Natural killer cell (primary cell): ENCODE measurements at regions not wholly inside any gene's neighbourhood (a gene's known extent, or its start where the extent isn't known, plus 50 kb on each side); places are given as distances from the start of the nearest gene placed in this dataset.
"Not testable (repeated sequence)": the region's sequence is repeated elsewhere in the genome, so short reads cannot be mapped to it uniquely, and the experiment has no call there.

Experiments used
- ATAC-seq, 3 donors: fragments of 150-1000 bp in 2 of 3; fragments of 200-7000 bp in 1 of 3; cut with Tn5 transposase; 1 replicate in 1 of 3; 2 replicates in 2 of 3; pipeline ENCODE4 v1.10.0; 2021; ENCODE audit warnings: mild to moderate bottlenecking in 2 of 3, moderate library complexity in 2 of 3
- DNase-seq, 2 donors: peaks; one replicate each; pipeline versions ENCODE4 v3.0.0 to v3.0.0-alpha.2; 2013 to 2021; ENCODE audit warnings: mixed read lengths in 1 of 2
- H3K27ac ChIP-seq: one replicate; pipeline ENCODE4 v1.5.1; 2013; ENCODE audit warnings: mild to moderate bottlenecking, low read length
- H3K27me3 ChIP-seq: one replicate; pipeline ENCODE4 v1.6.1; 2013; ENCODE audit warnings: low read length; ENCODE audit not compliant: control insufficient read depth, insufficient read depth
- H3K36me3 ChIP-seq: one replicate; pipeline ENCODE4 v1.6.1; 2013; ENCODE audit warnings: low read length; ENCODE audit not compliant: control insufficient read depth, insufficient read depth
- H3K4me1 ChIP-seq: one replicate; pipeline ENCODE4 v1.6.1; 2013; ENCODE audit warnings: low read length; ENCODE audit not compliant: control insufficient read depth, insufficient read depth
- H3K4me3 ChIP-seq: one replicate; pipeline ENCODE4 v1.5.1; 2013; ENCODE audit warnings: low read length
- H3K9me3 ChIP-seq: one replicate; pipeline ENCODE4 v1.6.1; 2013; ENCODE audit warnings: low read length; ENCODE audit not compliant: control insufficient read depth, insufficient read depth
- H3K27ac Mint-ChIP-seq, 2 donors: one replicate each; pipeline ENCODE4 v1.8.0; 2022; ENCODE audit warnings: mild to moderate bottlenecking in 2 of 2, mixed read lengths in 2 of 2, moderate library complexity in 1 of 2
- H3K27me3 Mint-ChIP-seq, 2 donors: one replicate each; pipeline ENCODE4 v1.8.0; 2022; ENCODE audit warnings: low read depth in 2 of 2, mixed read lengths in 2 of 2
- H3K36me3 Mint-ChIP-seq: one replicate; pipeline ENCODE4 v1.8.0; 2022; ENCODE audit warnings: mixed read lengths
- H3K4me1 Mint-ChIP-seq, 2 donors: one replicate each; pipeline ENCODE4 v1.8.0; 2022; ENCODE audit warnings: mixed read lengths in 2 of 2
- H3K4me3 Mint-ChIP-seq: one replicate; pipeline ENCODE4 v1.8.0; 2022; ENCODE audit warnings: mild to moderate bottlenecking, moderate library complexity, mixed read lengths
- H3K9me3 Mint-ChIP-seq, 2 donors: one replicate each; pipeline ENCODE4 v1.8.0; 2022; ENCODE audit warnings: mixed read lengths in 2 of 2
- CTCF ChIP-seq: fragments of 200-600 bp; IDR thresholded peaks from one replicate; pipeline ENCODE4 v1.8.0; 2022; ENCODE audit warnings: antibody characterized with exemption
- WGBS: methylation state at CpG from one replicate; pipeline ENCODE4 v1.1.7; 2013; ENCODE audit warnings: missing lambda C conversion rate; ENCODE audit not compliant: insufficient coverage; 5-methylcytosine and 5-hydroxymethylcytosine counted together
- intact Hi-C: fragments of 100-400 bp; cut with micrococcal nuclease; formaldehyde crosslinking; loops from one replicate; pipeline ENCODE4 v1.14.2; 2022

- no peaks in the 10 kb centered on the region for H3K36me3 ChIP-seq
- ATAC-seq (no peak), DNase-seq (no peak)
- no peaks in the 10 kb centered on the region for H3K36me3 Mint-ChIP-seq
- H3K27me3 ChIP-seq, result no peaks in the 10 kb centered on the region
- WGBS, result 85% methylated on average over 5 of the region's 5 CpGs
- H3K27ac ChIP-seq, result no peak overlapping the region
- H3K9me3 ChIP-seq, result peaks cover 4% of the 10 kb centered on the region
- no peak for TF ChIP-seq CTCF
- peaks cover 8 to 11% of the 10 kb centered on the region in 2 donors for H3K9me3 Mint-ChIP-seq
- H3K4me3 ChIP-seq, result no peak overlapping the region
- H3K4me3 Mint-ChIP-seq, result no peak overlapping the region
- H3K4me1 ChIP-seq, result no peaks in the 10 kb centered on the region
- H3K27me3 Mint-ChIP-seq, result no peaks in the 10 kb centered on the region
- no peaks in the 10 kb centered on the region for H3K4me1 Mint-ChIP-seq
- no peak overlapping the region for H3K27ac Mint-ChIP-seq
- intact Hi-C loops, result no loop called here
These were observed 286.7 kb upstream of the MINDY3 start for GRCh38 chr10:16146993-16147392.

- peaks cover 5% of the 10 kb centered on the region in 2 donors for H3K9me3 Mint-ChIP-seq
- no peak overlapping the region for H3K27ac Mint-ChIP-seq
- Histone ChIP-seq H3K27ac (no peak overlapping the region), H3K4me3 (no peak overlapping the region), H3K9me3 (no peaks in the 10 kb centered on the region), H3K27me3 (no peaks in the 10 kb centered on the region), H3K4me1 (no peaks in the 10 kb centered on the region), H3K36me3 (no peaks in the 10 kb centered on the region)
- TF ChIP-seq CTCF, result no peak
- ATAC-seq, result no peak
- no peak overlapping the region for H3K4me3 Mint-ChIP-seq
- DNase-seq, result no peak
- no peaks in the 10 kb centered on the region for H3K36me3 Mint-ChIP-seq
- H3K4me1 Mint-ChIP-seq, result no peaks in the 10 kb centered on the region
- H3K27me3 Mint-ChIP-seq, result no peaks in the 10 kb centered on the region
- 64% methylated on average over 1 of the region's 1 CpG for WGBS
- intact Hi-C loops, result no loop called here
These were observed 281.0 kb upstream of the PTER start for GRCh38 chr10:16155834-16156233.

GRCh38 chr10:16156681-16157080 is 280.1 kb upstream of the PTER start:
- Mint-ChIP-seq H3K27me3 (no peaks in the 10 kb centered on the region), H3K27ac (no peak overlapping the region), H3K4me3 (no peak overlapping the region), H3K36me3 (no peaks in the 10 kb centered on the region), H3K4me1 (no peaks in the 10 kb centered on the region), H3K9me3 (peaks cover 3% of the 10 kb centered on the region in 2 donors)
- Histone ChIP-seq H3K4me3 (no peak overlapping the region), H3K4me1 (no peaks in the 10 kb centered on the region), H3K9me3 (no peaks in the 10 kb centered on the region), H3K27me3 (no peaks in the 10 kb centered on the region), H3K27ac (no peak overlapping the region), H3K36me3 (no peaks in the 10 kb centered on the region)
- no peak for TF ChIP-seq CTCF
- intact Hi-C loops, result no loop called here
- 93% methylated on average over 6 of the region's 7 CpGs for WGBS
- ATAC-seq, result no peak
- no peak for DNase-seq

- H3K36me3 ChIP-seq, H3K4me3 Mint-ChIP-seq, ATAC-seq, DNase-seq, H3K9me3 Mint-ChIP-seq, H3K27me3 Mint-ChIP-seq, H3K4me1 ChIP-seq, H3K4me1 Mint-ChIP-seq, H3K4me3 ChIP-seq, H3K27ac Mint-ChIP-seq, H3K27ac ChIP-seq, intact Hi-C loops, H3K27me3 ChIP-seq, H3K9me3 ChIP-seq: not testable (repeated sequence)
- peaks cover 12% of the 10 kb centered on the region for H3K36me3 Mint-ChIP-seq
- WGBS, result 87% methylated on average over 3 of the region's 3 CpGs
These were observed 271.7 kb upstream of the PTER start for GRCh38 chr10:16165067-16165466.
